ENCODE measurements at regions not wholly inside any gene's neighbourhood (a gene's known extent, or its start where the extent isn't known, plus 50 kb on each side); places are given as distances from the start of the nearest gene placed in this dataset.

DNA sequence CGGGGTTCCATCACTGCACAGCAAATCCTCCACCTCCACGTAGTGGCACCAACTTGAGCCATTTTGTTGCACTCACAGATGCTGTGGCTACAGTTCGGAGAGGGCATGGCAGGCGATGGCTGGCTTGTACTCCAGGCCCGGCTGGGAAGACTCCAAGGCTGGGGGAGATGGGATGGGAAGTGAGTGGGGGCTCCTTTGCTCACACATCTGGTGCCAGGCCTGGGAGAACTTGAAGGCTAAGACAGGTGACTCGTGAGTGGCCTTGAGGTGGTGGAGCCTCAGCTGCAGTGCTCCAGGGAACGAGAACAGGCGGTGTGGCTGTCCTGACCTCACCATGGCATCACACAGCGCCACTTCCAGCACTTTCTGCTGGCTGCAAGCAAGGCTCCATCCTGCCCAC, 87.9 kb downstream of the PLXNA1 start:
- TF ChIP-seq, protein P1, sequence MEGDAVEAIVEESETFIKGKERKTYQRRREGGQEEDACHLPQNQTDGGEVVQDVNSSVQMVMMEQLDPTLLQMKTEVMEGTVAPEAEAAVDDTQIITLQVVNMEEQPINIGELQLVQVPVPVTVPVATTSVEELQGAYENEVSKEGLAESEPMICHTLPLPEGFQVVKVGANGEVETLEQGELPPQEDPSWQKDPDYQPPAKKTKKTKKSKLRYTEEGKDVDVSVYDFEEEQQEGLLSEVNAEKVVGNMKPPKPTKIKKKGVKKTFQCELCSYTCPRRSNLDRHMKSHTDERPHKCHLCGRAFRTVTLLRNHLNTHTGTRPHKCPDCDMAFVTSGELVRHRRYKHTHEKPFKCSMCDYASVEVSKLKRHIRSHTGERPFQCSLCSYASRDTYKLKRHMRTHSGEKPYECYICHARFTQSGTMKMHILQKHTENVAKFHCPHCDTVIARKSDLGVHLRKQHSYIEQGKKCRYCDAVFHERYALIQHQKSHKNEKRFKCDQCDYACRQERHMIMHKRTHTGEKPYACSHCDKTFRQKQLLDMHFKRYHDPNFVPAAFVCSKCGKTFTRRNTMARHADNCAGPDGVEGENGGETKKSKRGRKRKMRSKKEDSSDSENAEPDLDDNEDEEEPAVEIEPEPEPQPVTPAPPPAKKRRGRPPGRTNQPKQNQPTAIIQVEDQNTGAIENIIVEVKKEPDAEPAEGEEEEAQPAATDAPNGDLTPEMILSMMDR (IDR thresholded peaks at IDR 0.05; ENCODE audit: low read depth, low read length, missing input control): no peak
- TF ChIP-seq, protein P2, sequence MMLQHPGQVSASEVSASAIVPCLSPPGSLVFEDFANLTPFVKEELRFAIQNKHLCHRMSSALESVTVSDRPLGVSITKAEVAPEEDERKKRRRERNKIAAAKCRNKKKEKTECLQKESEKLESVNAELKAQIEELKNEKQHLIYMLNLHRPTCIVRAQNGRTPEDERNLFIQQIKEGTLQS (IDR thresholded peaks at IDR 0.05): no peak
- no peak for TF ChIP-seq TAF1 (conservative IDR thresholded peaks at IDR 0.05)
- TF ChIP-seq YY1 (IDR thresholded peaks at IDR 0.05): no peak
- TF ChIP-seq, protein P3, sequence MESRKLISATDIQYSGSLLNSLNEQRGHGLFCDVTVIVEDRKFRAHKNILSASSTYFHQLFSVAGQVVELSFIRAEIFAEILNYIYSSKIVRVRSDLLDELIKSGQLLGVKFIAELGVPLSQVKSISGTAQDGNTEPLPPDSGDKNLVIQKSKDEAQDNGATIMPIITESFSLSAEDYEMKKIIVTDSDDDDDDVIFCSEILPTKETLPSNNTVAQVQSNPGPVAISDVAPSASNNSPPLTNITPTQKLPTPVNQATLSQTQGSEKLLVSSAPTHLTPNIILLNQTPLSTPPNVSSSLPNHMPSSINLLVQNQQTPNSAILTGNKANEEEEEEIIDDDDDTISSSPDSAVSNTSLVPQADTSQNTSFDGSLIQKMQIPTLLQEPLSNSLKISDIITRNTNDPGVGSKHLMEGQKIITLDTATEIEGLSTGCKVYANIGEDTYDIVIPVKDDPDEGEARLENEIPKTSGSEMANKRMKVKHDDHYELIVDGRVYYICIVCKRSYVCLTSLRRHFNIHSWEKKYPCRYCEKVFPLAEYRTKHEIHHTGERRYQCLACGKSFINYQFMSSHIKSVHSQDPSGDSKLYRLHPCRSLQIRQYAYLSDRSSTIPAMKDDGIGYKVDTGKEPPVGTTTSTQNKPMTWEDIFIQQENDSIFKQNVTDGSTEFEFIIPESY (IDR thresholded peaks at IDR 0.05): no peak
- TF ChIP-seq FOXA1 (IDR thresholded peaks at IDR 0.05): no peak
